Pulmonary artery endothelial cell (primary cell): ENCODE measurements at regions not wholly inside any gene's neighbourhood (a gene's known extent, or its start where the extent isn't known, plus 50 kb on each side); places are given as distances from the start of the nearest gene placed in this dataset.

Source experiments
- DNase-seq: peaks from one replicate; pipeline ENCODE4 v3.0.0-alpha.2; 2011; ENCODE audit warnings: low read depth, low spot score

- DNase-seq, result no peak
Measured at GRCh38 chr20:62545271-62545670, 69.5 kb upstream of the GATA5 start.

- DNase-seq, result no peak
Measured at GRCh38 chr20:62545901-62546525, 70.2 kb upstream of the GATA5 start.

GRCh38 chr20:62546606-62547005 is 70.8 kb upstream of the GATA5 start:
- DNase-seq, result no peak

- no peak for DNase-seq
Measured at GRCh38 chr20:62547364-62547763, 71.6 kb upstream of the GATA5 start.

GRCh38 chr20:62548471-62548870 is 72.7 kb upstream of the GATA5 start:
- DNase-seq, result no peak

GRCh38 chr20:62549029-62549428 is 73.2 kb upstream of the GATA5 start:
- no peak for DNase-seq

- DNase-seq, result no peak
Measured at GRCh38 chr20:62549499-62550086, 73.8 kb upstream of the GATA5 start.

GRCh38 chr20:62550087-62550632 is 74.4 kb upstream of the GATA5 start:
- DNase-seq, result no peak

GRCh38 chr20:62551407-62552323 is 75.9 kb upstream of the GATA5 start:
- no peak for DNase-seq

GRCh38 chr20:62552613-62553012 is 76.8 kb upstream of the GATA5 start:
- no peak for DNase-seq

- no peak for DNase-seq
Measured at GRCh38 chr20:62553136-62553837, 77.5 kb upstream of the GATA5 start.

GRCh38 chr20:62553838-62554161 is 78.0 kb upstream of the GATA5 start:
- DNase-seq, result no peak

GRCh38 chr20:62554214-62554897 is 78.6 kb upstream of the GATA5 start:
- no peak for DNase-seq

- DNase-seq, result no peak
Measured at GRCh38 chr20:62554898-62555641, 79.3 kb upstream of the GATA5 start.

GRCh38 chr20:62555642-62556420 is 80.0 kb upstream of the GATA5 start:
- no peak for DNase-seq

GRCh38 chr20:62557462-62557861 is 81.7 kb upstream of the GATA5 start:
- DNase-seq, result no peak

- no peak for DNase-seq
Measured at GRCh38 chr20:62557999-62558408, 82.2 kb upstream of the GATA5 start.

GRCh38 chr20:62558779-62559178 is 83.0 kb upstream of the GATA5 start:
- DNase-seq, result no peak

GRCh38 chr20:62560162-62560561 is 82.1 kb upstream of the SLCO4A1 start:
- DNase-seq, result no peak

- DNase-seq, result no peak
Measured at GRCh38 chr20:62561182-62561581, 81.1 kb upstream of the SLCO4A1 start.
